NCI-H2107 treated with DMSO at 0.1 percent for 48 hours (cell line): ENCODE measurements at regions not wholly inside any gene's neighbourhood (a gene's known extent, or its start where the extent isn't known, plus 50 kb on each side); places are given as distances from the start of the nearest gene placed in this dataset.
"Not testable (repeated sequence)": the region's sequence is repeated elsewhere in the genome, so short reads cannot be mapped to it uniquely, and the experiment has no call there.

ENCODE experiments used
- DNase-seq: peaks from one replicate; lab custom pipeline; 2025; ENCODE audit not compliant: unreplicated experiment; lab: John Stamatoyannopoulos, UW

- no peak for DNase-seq
Measured at GRCh38 chr10:71081229-71081560, 131.2 kb upstream of the UNC5B start.

GRCh38 chr10:71081912-71082311 is 130.5 kb upstream of the UNC5B start:
- no peak for DNase-seq

GRCh38 chr10:71082960-71083715 is 129.2 kb upstream of the UNC5B start:
- no peak for DNase-seq

GRCh38 chr10:71083716-71083975 is 128.7 kb upstream of the UNC5B start:
- DNase-seq = no peak

GRCh38 chr10:71084061-71084817 is 128.1 kb upstream of the UNC5B start:
- no peak for DNase-seq

- DNase-seq = no peak
Measured at GRCh38 chr10:71084818-71085126, 127.6 kb upstream of the UNC5B start.

GRCh38 chr10:71085689-71086438 is 126.5 kb upstream of the UNC5B start:
- no peak for DNase-seq

- DNase-seq = no peak
Measured at GRCh38 chr10:71086439-71087080, 125.8 kb upstream of the UNC5B start.

- DNase-seq = no peak
Measured at GRCh38 chr10:71087622-71088021, 124.7 kb upstream of the UNC5B start.

GRCh38 chr10:71088054-71088453 is 124.3 kb upstream of the UNC5B start:
- no peak for DNase-seq

- peak; percentile 63 for DNase-seq
Measured at GRCh38 chr10:71088578-71088977, 123.8 kb upstream of the UNC5B start.

- DNase-seq = no peak
Measured at GRCh38 chr10:71089162-71089561, 123.2 kb upstream of the UNC5B start.

- DNase-seq = no peak
Measured at GRCh38 chr10:71090330-71090729, 122.0 kb upstream of the UNC5B start.

- no peak for DNase-seq
Measured at GRCh38 chr10:71090801-71091200, 121.6 kb upstream of the UNC5B start.

GRCh38 chr10:71092812-71093401 is 119.5 kb upstream of the UNC5B start:
- DNase-seq = no peak

GRCh38 chr10:71093531-71093930 is 118.8 kb upstream of the UNC5B start:
- DNase-seq = no peak

GRCh38 chr10:71094712-71095390 is 117.5 kb upstream of the UNC5B start:
- no peak for DNase-seq

- DNase-seq = no peak
Measured at GRCh38 chr10:71099731-71100361, 112.5 kb upstream of the UNC5B start.

GRCh38 chr10:71103961-71104360 is 108.4 kb upstream of the UNC5B start:
- DNase-seq = no peak

GRCh38 chr10:71106151-71106550 is 106.2 kb upstream of the UNC5B start:
- DNase-seq = not testable (repeated sequence)
